Body of pancreas (tissue), 4 donors: ENCODE measurements at regions not wholly inside any gene's neighbourhood (a gene's known extent, or its start where the extent isn't known, plus 50 kb on each side); places are given as distances from the start of the nearest gene placed in this dataset.

ENCODE experiments used
- ATAC-seq: fragments of 150-250 bp; one replicate; pipeline ENCODE4 v1.9.1; 2016
- DNase-seq, 4 donors: peaks; one replicate each; pipeline ENCODE4 v3.0.0-alpha.2; 2019
- H3K27ac ChIP-seq, 4 donors: fragments of 200-600 bp; sonication (generic); 1 replicate in 3 of 4; 2 replicates in 1 of 4; pipeline versions ENCODE4 v1.5.1 to v1.6.1; 2016 to 2019; ENCODE audit warnings: mild to moderate bottlenecking in 1 of 4, mixed read lengths in 1 of 4, moderate library complexity in 1 of 4
- H3K27me3 ChIP-seq, 2 donors: fragments of 200-600 bp; sonication (generic); one replicate each; pipeline ENCODE4 v1.6.0; 2016; ENCODE audit warnings: mild to moderate bottlenecking in 1 of 2
- H3K36me3 ChIP-seq, 2 donors: fragments of 200-600 bp; sonication (generic); replicated peaks in 1 of 2; 2 replicates each; pipeline ENCODE4 v1.5.1; 2016; ENCODE audit warnings: low read depth in 2 of 2; ENCODE audit not compliant: insufficient read depth in 1 of 2
- H3K4me1 ChIP-seq: fragments of 200-600 bp; sonication (generic); one replicate; pipeline ENCODE4 v1.6.0; 2016
- H3K4me3 ChIP-seq, 2 donors: fragments of 200-600 bp; sonication (generic); 1 replicate in 1 of 2; 2 replicates in 1 of 2; pipeline ENCODE4 v1.5.1; 2016 to 2019
- H3K9me3 ChIP-seq, 3 donors: fragments of 200-600 bp; sonication (generic); 1 replicate in 2 of 3; 2 replicates in 1 of 3; pipeline ENCODE4 v1.5.1; 2016
- CTCF ChIP-seq, 7 experiments: fragments of 450-650 bp in 4 of 7; fragments of 200-600 bp in 3 of 7; sonication (generic) in 3 of 7; IDR thresholded peaks; one replicate each; pipeline ENCODE4 v1.5.1; 2016 to 2019; ENCODE audit warnings: antibody characterized with exemption in 7 of 7
- POLR2A ChIP-seq, 3 donors: fragments of 450-650 bp; IDR thresholded peaks; one replicate each; pipeline ENCODE4 v1.6.1; 2016; ENCODE audit warnings: antibody characterized with exemption in 3 of 3, mild to moderate bottlenecking in 2 of 3
- WGBS, 2 donors: methylation state at CpG; one replicate each; pipeline ENCODE4 v1.1.5; 2017; 5-methylcytosine and 5-hydroxymethylcytosine counted together
- intact Hi-C: fragments of 100-400 bp; cut with DNase I; formaldehyde crosslinking; loops from one replicate; pipeline ENCODE4 v1.15.1; 2023

GRCh38 chr21:18759267-18759666 lies 355.7 kb upstream of the TMPRSS15 start:
- no peak overlapping the region for H3K27ac ChIP-seq
- H3K36me3 ChIP-seq: no peaks in the 10 kb centered on the region
- no peaks in the 10 kb centered on the region for H3K9me3 ChIP-seq
- DNase-seq: no peak
- H3K4me1 ChIP-seq: no peaks in the 10 kb centered on the region
- ATAC-seq: no peak
- 67% methylated on average over 7 of the region's 7 CpGs for WGBS, 2 donors
- intact Hi-C loops: no loop called here
- H3K27me3 ChIP-seq: no peaks in the 10 kb centered on the region
- no peak overlapping the region for H3K4me3 ChIP-seq
- TF ChIP-seq CTCF (IDR thresholded peaks at IDR 0.05): no peak
- TF ChIP-seq POLR2A (IDR thresholded peaks at IDR 0.05): no peak

GRCh38 chr21:18759751-18760161 lies 356.2 kb upstream of the TMPRSS15 start:
- 84 to 85% methylated on average over 13 to 17 of the region's 17 CpGs for WGBS, 2 donors
- Histone ChIP-seq H3K36me3 (no peaks in the 10 kb centered on the region), H3K9me3 (no peaks in the 10 kb centered on the region), H3K27me3 (no peaks in the 10 kb centered on the region), H3K4me1 (no peaks in the 10 kb centered on the region), H3K4me3 (no peak overlapping the region), H3K27ac (no peak overlapping the region)
- intact Hi-C loops: no loop called here
- no peak for TF ChIP-seq POLR2A (IDR thresholded peaks at IDR 0.05)
- no peak for TF ChIP-seq CTCF (IDR thresholded peaks at IDR 0.05)
- DNase-seq (no peak), ATAC-seq (no peak)

GRCh38 chr21:18760247-18760646 lies 356.7 kb upstream of the TMPRSS15 start:
- WGBS, 2 donors: 70 to 75% methylated on average over 5 of the region's 5 CpGs
- DNase-seq: no peak

GRCh38 chr21:18764720-18765119 lies 361.1 kb upstream of the TMPRSS15 start:
- no peaks in the 10 kb centered on the region for H3K9me3 ChIP-seq
- ATAC-seq (no peak), DNase-seq (no peak)
- no peak overlapping the region for H3K27ac ChIP-seq
- no peak overlapping the region for H3K4me3 ChIP-seq
- no peaks in the 10 kb centered on the region for H3K4me1 ChIP-seq
- WGBS, 2 donors: 82 to 88% methylated on average over 15 of the region's 15 CpGs
- no peak for TF ChIP-seq CTCF (IDR thresholded peaks at IDR 0.05)
- no peak for TF ChIP-seq POLR2A (IDR thresholded peaks at IDR 0.05)
- H3K27me3 ChIP-seq: no peaks in the 10 kb centered on the region
- no peaks in the 10 kb centered on the region for H3K36me3 ChIP-seq
- intact Hi-C loops: no loop called here

More at GRCh38 chr21:18760247-18760646, 356.7 kb upstream of the TMPRSS15 start:
- Histone ChIP-seq H3K27ac (no peak overlapping the region), H3K27me3 (no peaks in the 10 kb centered on the region), H3K4me3 (no peak overlapping the region), H3K4me1 (no peaks in the 10 kb centered on the region), H3K36me3 (no peaks in the 10 kb centered on the region), H3K9me3 (no peaks in the 10 kb centered on the region)
- intact Hi-C loops: no loop called here
- no peak for ATAC-seq
- TF ChIP-seq CTCF (IDR thresholded peaks at IDR 0.05) (no peak), POLR2A (IDR thresholded peaks at IDR 0.05) (no peak)

- 56 to 62% methylated on average over 2 of the region's 2 CpGs for WGBS, 2 donors
- no peaks in the 10 kb centered on the region for H3K36me3 ChIP-seq
- intact Hi-C loops: no loop called here
- no peaks in the 10 kb centered on the region for H3K9me3 ChIP-seq
- DNase-seq (no peak), ATAC-seq (no peak)
- no peaks in the 10 kb centered on the region for H3K27me3 ChIP-seq
- H3K4me3 ChIP-seq: no peak overlapping the region
- no peak overlapping the region for H3K27ac ChIP-seq
- no peak for TF ChIP-seq CTCF (IDR thresholded peaks at IDR 0.05)
- no peak for TF ChIP-seq POLR2A (IDR thresholded peaks at IDR 0.05)
- no peaks in the 10 kb centered on the region for H3K4me1 ChIP-seq
Measured at GRCh38 chr21:18769599-18769998, 366.0 kb upstream of the TMPRSS15 start.
